ENCODE measurements at regions not wholly inside any gene's neighbourhood (a gene's known extent, or its start where the extent isn't known, plus 50 kb on each side); places are given as distances from the start of the nearest gene placed in this dataset.

- TF ChIP-seq, protein P1, sequence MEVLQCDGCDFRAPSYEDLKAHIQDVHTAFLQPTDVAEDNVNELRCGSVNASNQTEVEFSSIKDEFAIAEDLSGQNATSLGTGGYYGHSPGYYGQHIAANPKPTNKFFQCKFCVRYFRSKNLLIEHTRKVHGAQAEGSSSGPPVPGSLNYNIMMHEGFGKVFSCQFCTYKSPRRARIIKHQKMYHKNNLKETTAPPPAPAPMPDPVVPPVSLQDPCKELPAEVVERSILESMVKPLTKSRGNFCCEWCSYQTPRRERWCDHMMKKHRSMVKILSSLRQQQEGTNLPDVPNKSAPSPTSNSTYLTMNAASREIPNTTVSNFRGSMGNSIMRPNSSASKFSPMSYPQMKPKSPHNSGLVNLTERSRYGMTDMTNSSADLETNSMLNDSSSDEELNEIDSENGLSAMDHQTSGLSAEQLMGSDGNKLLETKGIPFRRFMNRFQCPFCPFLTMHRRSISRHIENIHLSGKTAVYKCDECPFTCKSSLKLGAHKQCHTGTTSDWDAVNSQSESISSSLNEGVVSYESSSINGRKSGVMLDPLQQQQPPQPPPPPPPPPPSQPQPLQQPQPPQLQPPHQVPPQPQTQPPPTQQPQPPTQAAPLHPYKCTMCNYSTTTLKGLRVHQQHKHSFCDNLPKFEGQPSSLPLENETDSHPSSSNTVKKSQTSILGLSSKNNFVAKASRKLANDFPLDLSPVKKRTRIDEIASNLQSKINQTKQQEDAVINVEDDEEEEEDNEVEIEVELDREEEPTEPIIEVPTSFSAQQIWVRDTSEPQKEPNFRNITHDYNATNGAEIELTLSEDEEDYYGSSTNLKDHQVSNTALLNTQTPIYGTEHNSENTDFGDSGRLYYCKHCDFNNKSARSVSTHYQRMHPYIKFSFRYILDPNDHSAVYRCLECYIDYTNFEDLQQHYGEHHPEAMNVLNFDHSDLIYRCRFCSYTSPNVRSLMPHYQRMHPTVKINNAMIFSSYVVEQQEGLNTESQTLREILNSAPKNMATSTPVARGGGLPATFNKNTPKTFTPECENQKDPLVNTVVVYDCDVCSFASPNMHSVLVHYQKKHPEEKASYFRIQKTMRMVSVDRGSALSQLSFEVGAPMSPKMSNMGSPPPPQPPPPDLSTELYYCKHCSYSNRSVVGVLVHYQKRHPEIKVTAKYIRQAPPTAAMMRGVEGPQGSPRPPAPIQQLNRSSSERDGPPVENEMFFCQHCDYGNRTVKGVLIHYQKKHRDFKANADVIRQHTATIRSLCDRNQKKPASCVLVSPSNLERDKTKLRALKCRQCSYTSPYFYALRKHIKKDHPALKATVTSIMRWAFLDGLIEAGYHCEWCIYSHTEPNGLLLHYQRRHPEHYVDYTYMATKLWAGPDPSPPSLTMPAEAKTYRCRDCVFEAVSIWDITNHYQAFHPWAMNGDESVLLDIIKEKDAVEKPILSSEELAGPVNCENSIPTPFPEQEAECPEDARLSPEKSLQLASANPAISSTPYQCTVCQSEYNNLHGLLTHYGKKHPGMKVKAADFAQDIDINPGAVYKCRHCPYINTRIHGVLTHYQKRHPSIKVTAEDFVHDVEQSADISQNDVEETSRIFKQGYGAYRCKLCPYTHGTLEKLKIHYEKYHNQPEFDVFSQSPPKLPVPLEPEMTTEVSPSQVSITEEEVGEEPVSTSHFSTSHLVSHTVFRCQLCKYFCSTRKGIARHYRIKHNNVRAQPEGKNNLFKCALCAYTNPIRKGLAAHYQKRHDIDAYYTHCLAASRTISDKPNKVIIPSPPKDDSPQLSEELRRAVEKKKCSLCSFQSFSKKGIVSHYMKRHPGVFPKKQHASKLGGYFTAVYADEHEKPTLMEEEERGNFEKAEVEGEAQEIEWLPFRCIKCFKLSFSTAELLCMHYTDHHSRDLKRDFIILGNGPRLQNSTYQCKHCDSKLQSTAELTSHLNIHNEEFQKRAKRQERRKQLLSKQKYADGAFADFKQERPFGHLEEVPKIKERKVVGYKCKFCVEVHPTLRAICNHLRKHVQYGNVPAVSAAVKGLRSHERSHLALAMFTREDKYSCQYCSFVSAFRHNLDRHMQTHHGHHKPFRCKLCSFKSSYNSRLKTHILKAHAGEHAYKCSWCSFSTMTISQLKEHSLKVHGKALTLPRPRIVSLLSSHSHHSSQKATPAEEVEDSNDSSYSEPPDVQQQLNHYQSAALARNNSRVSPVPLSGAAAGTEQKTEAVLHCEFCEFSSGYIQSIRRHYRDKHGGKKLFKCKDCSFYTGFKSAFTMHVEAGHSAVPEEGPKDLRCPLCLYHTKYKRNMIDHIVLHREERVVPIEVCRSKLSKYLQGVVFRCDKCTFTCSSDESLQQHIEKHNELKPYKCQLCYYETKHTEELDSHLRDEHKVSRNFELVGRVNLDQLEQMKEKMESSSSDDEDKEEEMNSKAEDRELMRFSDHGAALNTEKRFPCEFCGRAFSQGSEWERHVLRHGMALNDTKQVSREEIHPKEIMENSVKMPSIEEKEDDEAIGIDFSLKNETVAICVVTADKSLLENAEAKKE (CRISPR knock-in tag; IDR thresholded peaks at IDR 0.05) = no peak
- TF ChIP-seq POLR2AphosphoS5 (IDR thresholded peaks at IDR 0.05; ENCODE audit: low read depth) (no peak), ZNF114 (CRISPR knock-in tag; IDR thresholded peaks at IDR 0.05) (no peak)
Measured at GRCh38 chr5:31133488-31133887, 60.0 kb upstream of the CDH6 start (continued).

DNA sequence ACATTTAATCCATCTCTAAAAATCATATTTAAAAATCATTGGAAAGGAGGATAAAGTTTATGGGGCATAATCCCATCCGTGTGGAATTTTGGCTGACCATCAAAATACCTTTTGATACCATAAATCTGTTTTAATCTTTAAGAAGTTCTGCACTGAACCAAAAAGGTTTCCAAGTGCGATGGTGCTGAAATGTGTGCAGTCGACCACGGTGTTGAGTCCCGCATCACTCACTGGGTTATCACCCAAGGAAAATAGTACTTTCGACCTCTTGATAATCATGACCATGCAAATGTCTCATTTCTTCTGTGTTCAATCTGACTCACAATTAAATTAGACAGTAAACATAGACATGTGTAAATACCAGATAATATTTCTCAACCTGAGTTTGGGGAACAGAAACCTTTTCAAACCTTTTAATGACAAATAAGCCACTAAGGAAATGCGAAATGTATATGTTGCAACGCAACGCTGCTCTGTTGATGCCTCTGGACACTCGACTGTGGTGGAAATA is 62.0 kb upstream of the CDH6 start:
- no peaks in the 10 kb centered on the region; the same call in 1 of the 2 replicates for H3K36me3 ChIP-seq (ENCODE audit: insufficient read depth)
- H3K4me3 Mint-ChIP-seq = no peak overlapping the region
- no peaks in the 10 kb centered on the region for H4K20me1 ChIP-seq (replicated peaks; ENCODE audit: insufficient read depth)
- no peak overlapping the region for H2AFZ ChIP-seq
- H3K27ac Mint-ChIP-seq = no peak overlapping the region
- no peaks in the 10 kb centered on the region for H3K27me3 Mint-ChIP-seq (ENCODE audit: insufficient read depth, low read depth, poor library complexity)
- no peaks in the 10 kb centered on the region for H3K79me2 ChIP-seq (replicated peaks; ENCODE audit: insufficient read depth)
- no peak overlapping the region for H3K4me3 ChIP-seq
- no peak overlapping the region for H3K4me2 ChIP-seq
- no peaks in the 10 kb centered on the region for H3K27me3 ChIP-seq (ENCODE audit: insufficient read depth)
- H3K27ac ChIP-seq (ENCODE audit: low read depth) = no peak overlapping the region
- ATAC-seq (no peak), DNase-seq (ENCODE audit: low spot score) (no peak)
- H3K9me2 ChIP-seq (ENCODE audit: insufficient read depth) = peaks cover 8% of the 10 kb centered on the region; the same call in 1 of the 2 replicates
- H3K9me3 Mint-ChIP-seq = peaks cover 11% of the 10 kb centered on the region
- no peaks in the 10 kb centered on the region for H3K4me1 Mint-ChIP-seq
- H3F3A ChIP-seq (replicated peaks; ENCODE audit: low read depth) = no peaks in the 10 kb centered on the region
- H3K36me3 Mint-ChIP-seq (ENCODE audit: low read depth) = no peaks in the 10 kb centered on the region
- H3K4me1 ChIP-seq (ENCODE audit: insufficient read depth) = no peaks in the 10 kb centered on the region
- TF ChIP-seq ZNF331 (CRISPR knock-in tag; IDR thresholded peaks at IDR 0.05; ENCODE audit: low read depth) (no peak), POLR2AphosphoS5 (IDR thresholded peaks at IDR 0.05; ENCODE audit: low read depth) (no peak), ZNF114 (CRISPR knock-in tag; IDR thresholded peaks at IDR 0.05) (no peak), STAT1 (IDR thresholded peaks at IDR 0.05; ENCODE audit: unreplicated experiment) (no peak), JUNB (IDR thresholded peaks at IDR 0.05; ENCODE audit: unreplicated experiment) (no peak), CTCF (conservative IDR thresholded peaks at IDR 0.05; ENCODE audit: low read depth in 2 of 2) (no peak), REST (IDR thresholded peaks at IDR 0.05; ENCODE audit: unreplicated experiment) (no peak)
- TF ChIP-seq, protein P2, sequence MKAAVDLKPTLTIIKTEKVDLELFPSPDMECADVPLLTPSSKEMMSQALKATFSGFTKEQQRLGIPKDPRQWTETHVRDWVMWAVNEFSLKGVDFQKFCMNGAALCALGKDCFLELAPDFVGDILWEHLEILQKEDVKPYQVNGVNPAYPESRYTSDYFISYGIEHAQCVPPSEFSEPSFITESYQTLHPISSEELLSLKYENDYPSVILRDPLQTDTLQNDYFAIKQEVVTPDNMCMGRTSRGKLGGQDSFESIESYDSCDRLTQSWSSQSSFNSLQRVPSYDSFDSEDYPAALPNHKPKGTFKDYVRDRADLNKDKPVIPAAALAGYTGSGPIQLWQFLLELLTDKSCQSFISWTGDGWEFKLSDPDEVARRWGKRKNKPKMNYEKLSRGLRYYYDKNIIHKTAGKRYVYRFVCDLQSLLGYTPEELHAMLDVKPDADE (IDR thresholded peaks at IDR 0.05) = no peak

Data from GM23338 (cell line).